ENCODE measurements at regions not wholly inside any gene's neighbourhood (a gene's known extent, or its start where the extent isn't known, plus 50 kb on each side); places are given as distances from the start of the nearest gene placed in this dataset.
A peak's percentile ranks its signal among the peaks of the same experiment; 100 is the strongest.

DNA sequence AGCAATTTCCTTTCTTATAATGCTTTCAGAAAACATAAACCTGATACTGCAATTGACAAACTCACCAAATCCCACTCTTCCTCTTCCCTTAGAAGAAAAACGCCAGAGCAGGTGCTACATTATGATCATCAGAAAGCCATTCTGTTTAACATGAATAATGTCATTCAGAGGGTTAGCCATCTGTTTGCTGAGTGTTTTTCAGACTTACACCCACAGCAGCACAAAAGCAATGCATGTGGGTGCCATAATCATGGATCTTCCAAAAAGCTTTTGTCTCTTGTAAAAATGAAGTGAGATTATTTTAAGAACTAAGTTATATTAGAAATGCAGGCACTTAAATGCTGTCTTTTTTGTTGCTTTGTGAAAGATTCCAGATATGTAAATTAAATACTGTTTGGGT lies 204.6 kb upstream of the TMPRSS15 start:
- no peak overlapping the region for H3K4me3 Mint-ChIP-seq
- H3K9me3 Mint-ChIP-seq, result peaks cover 0 to 6% (median 0%) of the 10 kb centered on the region in 3 donors
- H3K27me3 Mint-ChIP-seq, result no peaks in the 10 kb centered on the region
- no peak overlapping the region for H3K27ac Mint-ChIP-seq
- no peaks in the 10 kb centered on the region for H3K36me3 Mint-ChIP-seq
- H3K4me1 Mint-ChIP-seq, result no peaks in the 10 kb centered on the region

GRCh38 chr21:18614303-18614702 lies 210.7 kb upstream of the TMPRSS15 start:
- Mint-ChIP-seq H3K36me3 (no peaks in the 10 kb centered on the region), H3K9me3 (peaks cover 0 to 8% (median 0%) of the 10 kb centered on the region in 3 donors), H3K4me1 (no peaks in the 10 kb centered on the region), H3K27ac (no peak overlapping the region), H3K27me3 (no peaks in the 10 kb centered on the region), H3K4me3 (no peak overlapping the region)

DNA sequence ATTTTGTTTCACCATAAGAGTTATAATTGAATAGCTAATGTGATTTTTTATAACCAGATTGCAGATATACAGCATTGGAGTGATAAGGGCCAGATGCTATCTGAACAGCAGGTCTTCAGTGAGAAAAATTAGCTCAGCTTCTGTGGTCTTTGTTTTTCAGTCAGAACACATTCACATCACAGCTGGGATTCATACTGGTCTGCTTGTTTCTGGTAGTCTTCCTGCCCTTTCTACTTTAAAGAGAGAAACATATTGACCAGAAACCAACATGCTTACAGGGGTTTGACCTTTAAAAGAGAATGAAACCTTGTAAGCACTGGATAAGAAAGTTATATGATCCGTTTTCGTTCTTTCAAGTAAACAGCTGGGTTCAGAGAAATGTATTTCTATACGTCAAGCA lies 213.7 kb upstream of the TMPRSS15 start:
- no peak overlapping the region for H3K4me3 Mint-ChIP-seq
- no peaks in the 10 kb centered on the region for H3K27me3 Mint-ChIP-seq
- no peaks in the 10 kb centered on the region for H3K4me1 Mint-ChIP-seq
- peaks cover 0 to 4% (median 3%) of the 10 kb centered on the region in 3 donors for H3K9me3 Mint-ChIP-seq
- H3K27ac Mint-ChIP-seq, result no peak overlapping the region
- no peaks in the 10 kb centered on the region for H3K36me3 Mint-ChIP-seq

DNA sequence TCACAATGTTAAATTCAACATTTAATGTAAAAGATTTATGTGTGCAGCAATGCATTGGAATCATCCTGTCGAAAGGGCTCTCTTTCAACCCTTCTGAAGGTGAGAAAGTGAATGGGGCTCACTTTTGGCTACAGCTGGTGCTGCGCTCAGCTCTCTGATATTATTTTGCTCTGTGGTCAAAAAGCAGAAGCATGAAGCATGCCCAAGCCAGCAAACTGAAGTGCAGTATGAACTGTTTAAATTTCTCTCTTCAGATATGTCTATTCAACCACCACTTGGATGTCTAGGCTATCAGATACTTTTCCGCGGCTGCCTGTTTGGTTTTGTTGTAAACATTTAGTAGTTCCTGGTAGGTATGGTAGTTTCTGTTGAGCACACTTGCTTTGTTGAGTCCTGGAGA lies 216.9 kb upstream of the TMPRSS15 start:
- H3K36me3 Mint-ChIP-seq, result no peaks in the 10 kb centered on the region
- no peak overlapping the region for H3K27ac Mint-ChIP-seq

DNA sequence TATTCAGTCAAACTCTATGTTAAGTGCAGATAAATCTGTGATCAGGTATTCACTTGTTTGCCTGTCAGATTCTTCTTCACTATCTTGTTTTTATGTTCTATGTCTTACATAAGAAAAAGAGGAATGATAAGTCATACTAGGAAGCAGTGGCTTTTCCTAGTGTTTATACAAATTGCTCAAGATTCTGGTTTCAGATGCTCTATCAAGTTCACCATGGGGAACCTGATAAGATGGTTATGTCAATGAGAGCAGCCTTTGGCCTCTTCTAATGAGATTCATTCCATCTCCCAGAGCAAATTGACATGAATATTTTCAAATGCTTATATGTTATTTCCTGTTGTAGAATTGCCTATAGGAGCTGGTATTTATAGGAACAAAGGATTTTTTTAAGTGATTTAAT lies 218.8 kb upstream of the TMPRSS15 start:
- H3K27me3 Mint-ChIP-seq, result no peaks in the 10 kb centered on the region

More for the DNA sequence above, 216.9 kb upstream of the TMPRSS15 start:
- no peak overlapping the region for H3K4me3 Mint-ChIP-seq
- H3K9me3 Mint-ChIP-seq, result peaks cover 0 to 7% (median 3%) of the 10 kb centered on the region in 3 donors
- no peaks in the 10 kb centered on the region for H3K27me3 Mint-ChIP-seq
- no peaks in the 10 kb centered on the region for H3K4me1 Mint-ChIP-seq

GRCh38 chr21:18630446-18630845 lies 226.9 kb upstream of the TMPRSS15 start:
- no peak overlapping the region for H3K4me3 Mint-ChIP-seq
- no peaks in the 10 kb centered on the region for H3K4me1 Mint-ChIP-seq
- H3K27me3 Mint-ChIP-seq, result no peaks in the 10 kb centered on the region
- H3K27ac Mint-ChIP-seq, result no peak overlapping the region
- H3K9me3 Mint-ChIP-seq, result peaks cover 0 to 4% (median 0%) of the 10 kb centered on the region in 3 donors
- no peaks in the 10 kb centered on the region for H3K36me3 Mint-ChIP-seq

More for the DNA sequence above, 218.8 kb upstream of the TMPRSS15 start:
- H3K27ac Mint-ChIP-seq, result no peak overlapping the region
- H3K4me3 Mint-ChIP-seq, result no peak overlapping the region
- H3K36me3 Mint-ChIP-seq, result no peaks in the 10 kb centered on the region
- no peaks in the 10 kb centered on the region for H3K4me1 Mint-ChIP-seq
- peaks cover 0 to 7% (median 3%) of the 10 kb centered on the region in 3 donors for H3K9me3 Mint-ChIP-seq

DNA sequence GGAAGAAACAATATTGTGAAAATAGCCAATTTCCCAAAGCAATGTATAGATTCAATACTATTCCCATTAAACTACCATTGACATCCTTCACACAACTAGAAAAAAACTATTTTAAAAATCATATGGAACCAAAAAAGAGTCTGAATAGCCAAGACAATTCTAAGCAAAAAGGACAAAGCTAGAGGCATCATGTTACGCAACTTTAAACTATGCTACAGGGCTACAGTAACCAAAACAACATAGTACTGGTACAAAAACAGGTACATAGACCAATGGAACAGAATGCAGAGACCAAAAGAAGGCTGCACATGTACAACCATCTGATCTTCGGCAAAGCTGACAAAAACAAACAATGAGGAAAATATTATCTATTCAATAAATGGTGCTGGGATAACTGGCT lies 233.3 kb upstream of the TMPRSS15 start:
- no peaks in the 10 kb centered on the region for H3K36me3 Mint-ChIP-seq
- H3K4me1 Mint-ChIP-seq, result no peaks in the 10 kb centered on the region
- peak overlapping the region in 1 of 4 donors; percentile 19 for H3K4me3 Mint-ChIP-seq

GRCh38 chr21:18646116-18646515 lies 242.5 kb upstream of the TMPRSS15 start:
- H3K27me3 Mint-ChIP-seq, result no peaks in the 10 kb centered on the region
- no peak overlapping the region for H3K4me3 Mint-ChIP-seq
- H3K36me3 Mint-ChIP-seq, result no peaks in the 10 kb centered on the region
- peaks cover under 1 to 4% (median 2%) of the 10 kb centered on the region in 3 donors for H3K9me3 Mint-ChIP-seq
- no peaks in the 10 kb centered on the region for H3K4me1 Mint-ChIP-seq
- no peak overlapping the region for H3K27ac Mint-ChIP-seq

More for the DNA sequence above, 233.3 kb upstream of the TMPRSS15 start:
- Mint-ChIP-seq H3K27me3 (no peaks in the 10 kb centered on the region), H3K9me3 (peaks cover 2 to 4% (median 2%) of the 10 kb centered on the region in 3 donors), H3K27ac (no peak overlapping the region)

DNA sequence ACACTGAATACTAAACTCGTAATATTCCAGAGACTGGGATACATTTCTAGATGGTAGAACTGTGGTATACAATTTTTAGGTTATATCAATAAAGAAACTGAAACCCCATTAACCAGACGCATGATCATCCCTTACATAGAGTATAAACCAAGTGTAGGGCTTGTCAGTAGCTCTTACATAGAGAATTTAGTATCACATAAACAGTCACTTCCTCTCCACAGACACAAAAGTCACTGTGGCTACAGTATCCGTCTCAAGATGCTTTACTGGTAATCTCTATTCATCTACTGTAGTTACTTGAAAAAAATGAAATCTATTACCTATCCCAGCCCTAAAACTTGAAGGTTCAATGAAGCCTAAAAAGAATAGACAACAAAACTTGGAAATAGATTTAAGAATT lies 252.3 kb upstream of the TMPRSS15 start:
- no peaks in the 10 kb centered on the region for H3K27me3 Mint-ChIP-seq
- H3K4me3 Mint-ChIP-seq, result no peak overlapping the region
- no peak overlapping the region for H3K27ac Mint-ChIP-seq
- H3K9me3 Mint-ChIP-seq, result peaks cover 0 to 4% (median 4%) of the 10 kb centered on the region in 3 donors
- H3K4me1 Mint-ChIP-seq, result no peaks in the 10 kb centered on the region
- H3K36me3 Mint-ChIP-seq, result no peaks in the 10 kb centered on the region

DNA sequence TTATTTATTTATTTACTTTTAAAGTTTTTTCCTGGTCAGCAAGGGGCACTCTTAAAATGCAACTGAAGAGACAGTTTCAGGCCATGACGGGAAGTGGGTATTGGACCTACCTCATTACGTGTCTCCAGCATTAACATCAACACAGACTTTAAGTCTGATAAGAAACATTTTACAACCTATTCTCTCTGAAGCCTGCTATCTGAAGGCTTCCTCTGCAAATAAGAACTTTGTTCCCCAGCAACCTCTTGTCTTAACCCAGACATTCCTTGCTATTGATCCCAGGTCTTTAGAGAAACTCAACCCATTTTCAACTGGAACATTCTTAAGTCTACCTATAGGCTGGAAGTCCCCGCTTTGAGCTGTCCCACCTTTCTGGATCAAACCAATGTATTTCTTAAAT lies 258.3 kb upstream of the TMPRSS15 start:
- Mint-ChIP-seq H3K36me3 (no peaks in the 10 kb centered on the region), H3K4me1 (no peaks in the 10 kb centered on the region), H3K27ac (no peak overlapping the region), H3K4me3 (no peak overlapping the region), H3K9me3 (peaks cover 0 to 5% (median 4%) of the 10 kb centered on the region in 3 donors), H3K27me3 (no peaks in the 10 kb centered on the region)

DNA sequence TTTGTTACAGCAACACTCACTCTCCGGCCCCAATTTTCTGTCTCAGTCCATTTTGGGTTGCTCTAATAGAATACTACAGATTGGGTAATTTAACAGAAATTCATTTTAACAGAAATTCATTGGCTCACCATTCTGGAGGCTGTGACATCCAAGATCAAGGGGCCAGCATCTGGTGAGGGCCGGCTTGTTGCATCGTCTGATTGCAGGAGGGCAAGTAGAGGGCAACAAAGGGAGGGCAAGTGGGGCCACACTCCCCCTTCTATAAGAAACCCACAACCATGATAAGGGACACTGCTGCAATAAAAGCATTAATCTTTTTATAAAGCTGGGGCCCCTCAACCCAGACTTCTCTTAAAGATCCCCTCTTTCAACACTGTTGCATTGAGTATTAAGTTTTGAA lies 260.1 kb upstream of the TMPRSS15 start:
- Mint-ChIP-seq H3K4me1 (no peaks in the 10 kb centered on the region), H3K27ac (no peak overlapping the region), H3K9me3 (peaks cover 0 to 9% (median 4%) of the 10 kb centered on the region in 3 donors), H3K27me3 (no peaks in the 10 kb centered on the region), H3K36me3 (no peaks in the 10 kb centered on the region), H3K4me3 (no peak overlapping the region)

- no peak overlapping the region for H3K4me3 Mint-ChIP-seq
- H3K36me3 Mint-ChIP-seq, result no peaks in the 10 kb centered on the region
- H3K4me1 Mint-ChIP-seq, result no peaks in the 10 kb centered on the region
- no peak overlapping the region for H3K27ac Mint-ChIP-seq
- H3K9me3 Mint-ChIP-seq, result peaks cover 1 to 17% (median 11%) of the 10 kb centered on the region in 3 donors
- no peaks in the 10 kb centered on the region for H3K27me3 Mint-ChIP-seq
These were observed 263.1 kb upstream of the TMPRSS15 start for GRCh38 chr21:18666725-18667124.

- Mint-ChIP-seq H3K4me3 (no peak overlapping the region), H3K36me3 (no peaks in the 10 kb centered on the region), H3K4me1 (no peaks in the 10 kb centered on the region), H3K9me3 (peaks cover under 1 to 19% (median 5%) of the 10 kb centered on the region in 3 donors), H3K27ac (no peak overlapping the region), H3K27me3 (no peaks in the 10 kb centered on the region)
These were observed 270.2 kb upstream of the TMPRSS15 start for GRCh38 chr21:18673789-18674188.

- Mint-ChIP-seq H3K9me3 (peaks cover 0 to 4% (median 3%) of the 10 kb centered on the region in 3 donors), H3K4me1 (no peaks in the 10 kb centered on the region)
These were observed 274.0 kb upstream of the TMPRSS15 start for GRCh38 chr21:18677632-18678031.

DNA sequence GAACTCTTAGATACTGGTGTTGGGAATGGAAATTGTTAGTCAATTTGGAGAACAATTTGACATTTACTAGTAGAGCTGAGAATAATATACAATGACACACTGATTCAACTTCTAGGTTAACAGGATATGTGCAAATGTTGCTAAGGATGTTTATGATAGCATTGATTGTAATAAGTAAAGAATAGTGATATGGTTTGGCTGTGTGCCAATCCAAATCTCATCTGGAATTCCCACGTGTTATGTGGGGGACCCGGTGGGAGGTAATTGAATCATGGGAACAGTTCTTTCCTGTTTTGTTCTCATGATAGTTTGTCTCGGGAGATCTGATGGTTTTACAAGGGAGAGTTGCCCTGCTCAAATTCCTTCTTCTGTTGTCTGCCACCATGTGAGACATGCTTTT lies 302.4 kb upstream of the TMPRSS15 start:
- peaks cover 0 to 6% (median 2%) of the 10 kb centered on the region in 3 donors for H3K9me3 Mint-ChIP-seq

More at GRCh38 chr21:18677632-18678031, 274.0 kb upstream of the TMPRSS15 start:
- Mint-ChIP-seq H3K4me3 (no peak overlapping the region), H3K27me3 (no peaks in the 10 kb centered on the region), H3K36me3 (no peaks in the 10 kb centered on the region), H3K27ac (no peak overlapping the region)

DNA sequence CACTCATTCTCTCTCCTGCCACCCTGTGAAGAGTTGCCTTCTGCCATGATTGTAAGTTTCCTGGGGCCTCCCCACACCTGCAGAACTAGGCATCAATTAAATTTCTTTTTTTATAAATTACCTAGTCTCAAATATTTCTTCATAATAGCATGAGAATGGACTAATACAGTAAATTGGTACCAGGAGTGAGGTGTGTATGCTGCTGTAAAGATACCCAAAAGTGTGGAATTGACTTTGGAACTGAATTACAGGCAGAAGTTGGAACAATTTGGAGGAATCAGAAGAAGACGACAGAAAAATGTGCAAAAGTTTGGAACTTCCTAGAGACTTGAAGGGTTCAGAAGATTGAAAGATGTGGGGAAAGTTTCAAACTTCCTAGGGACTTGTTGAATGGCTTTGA lies 308.1 kb upstream of the TMPRSS15 start:
- Mint-ChIP-seq H3K36me3 (no peaks in the 10 kb centered on the region), H3K27ac (no peak overlapping the region), H3K4me1 (no peaks in the 10 kb centered on the region), H3K4me3 (no peak overlapping the region), H3K9me3 (peaks cover 0 to 7% (median 2%) of the 10 kb centered on the region in 3 donors), H3K27me3 (no peaks in the 10 kb centered on the region)

More for the DNA sequence above, 302.4 kb upstream of the TMPRSS15 start:
- Mint-ChIP-seq H3K27me3 (no peaks in the 10 kb centered on the region), H3K4me1 (peaks cover 0 to under 1% (median 0%) of the 10 kb centered on the region in 3 donors), H3K36me3 (no peaks in the 10 kb centered on the region), H3K27ac (no peak overlapping the region), H3K4me3 (no peak overlapping the region)

Data from IgD-negative memory B cell (primary cell).